ENCODE measurements at regions not wholly inside any gene's neighbourhood (a gene's known extent, or its start where the extent isn't known, plus 50 kb on each side); places are given as distances from the start of the nearest gene placed in this dataset.
"Not testable (repeated sequence)": the region's sequence is repeated elsewhere in the genome, so short reads cannot be mapped to it uniquely, and the experiment has no call there.

DNA sequence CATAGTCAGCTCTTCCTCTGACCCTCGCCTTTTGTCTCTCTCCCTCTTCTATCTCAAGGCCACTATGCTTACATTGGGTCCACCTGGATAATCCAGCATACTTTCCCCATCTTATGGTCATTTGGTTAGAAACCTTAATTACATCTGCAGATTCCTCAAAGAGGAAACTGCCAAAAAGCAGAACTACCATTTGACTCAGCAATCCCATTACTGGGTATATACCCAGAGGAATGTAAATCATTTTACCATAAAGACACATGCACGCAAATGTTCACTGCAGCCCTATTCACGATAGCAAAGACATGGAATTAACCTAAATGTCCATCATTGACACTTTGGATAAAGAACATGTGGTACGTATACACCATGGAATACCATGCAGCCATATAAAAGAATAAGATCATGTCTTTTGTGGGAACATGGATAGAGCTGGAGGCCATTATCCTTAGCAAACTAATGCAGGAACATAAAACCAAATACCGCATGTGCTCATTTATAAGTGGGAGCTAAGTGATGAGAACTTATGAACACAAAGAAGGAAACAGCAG, 114.8 kb upstream of the NPY start:
- H3K27ac ChIP-seq (ENCODE audit: low read depth in 1 of 2, low read length in 1 of 2) = no peak overlapping the region
- H3K9me3 ChIP-seq (ENCODE audit: control insufficient read depth in 2 of 2, insufficient read depth in 1 of 2, low read length in 1 of 2) = peaks cover 0 to 11% of the 10 kb centered on the region in 2 donors
- DNase-seq (ENCODE audit: low read depth in 6 of 9, low spot score in 9 of 9) = no peak
- no peaks in the 10 kb centered on the region for H3K4me1 ChIP-seq (ENCODE audit: control insufficient read depth in 2 of 2, insufficient read depth in 2 of 2, low read length in 2 of 2)
- no peaks in the 10 kb centered on the region for H3K36me3 ChIP-seq (ENCODE audit: control insufficient read depth in 2 of 2, insufficient read depth in 2 of 2, low read length in 1 of 2)
- 75% methylated on average over 5 of the region's 5 CpGs for WGBS
- no peaks in the 10 kb centered on the region for H3K27me3 ChIP-seq (ENCODE audit: control insufficient read depth in 2 of 2, insufficient read depth in 1 of 2, low read length in 1 of 2)
- H3K4me3 ChIP-seq (ENCODE audit: low read length in 2 of 2) = no peak overlapping the region

DNA sequence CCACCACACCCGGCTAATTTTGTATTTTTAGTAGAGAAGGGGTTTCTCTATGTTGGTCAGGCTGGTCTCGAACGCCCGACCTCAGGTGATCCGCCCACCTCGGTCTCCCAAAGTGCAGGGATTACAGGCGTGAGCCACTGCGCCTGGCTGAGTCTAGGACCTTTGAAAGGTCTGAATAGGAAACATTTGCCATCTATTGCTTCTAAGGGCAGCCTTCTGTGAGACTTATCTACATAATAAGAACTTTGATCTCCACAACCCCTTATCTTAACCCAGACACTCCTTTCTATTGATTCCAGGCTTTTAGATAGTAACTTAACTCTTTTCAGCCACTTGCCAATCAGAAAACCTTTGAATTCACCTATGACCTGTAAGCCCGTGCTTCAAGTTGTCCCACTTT, 112.0 kb upstream of the NPY start:
- not testable (repeated sequence) for H3K4me3 ChIP-seq (ENCODE audit: low read length in 2 of 2); DNase-seq (ENCODE audit: low read depth in 6 of 9, low spot score in 9 of 9); H3K27me3 ChIP-seq (ENCODE audit: control insufficient read depth in 2 of 2, insufficient read depth in 1 of 2, low read length in 1 of 2); H3K9me3 ChIP-seq (ENCODE audit: control insufficient read depth in 2 of 2, insufficient read depth in 1 of 2, low read length in 1 of 2); H3K27ac ChIP-seq (ENCODE audit: low read depth in 1 of 2, low read length in 1 of 2); H3K36me3 ChIP-seq (ENCODE audit: control insufficient read depth in 2 of 2, insufficient read depth in 2 of 2, low read length in 1 of 2); H3K4me1 ChIP-seq (ENCODE audit: control insufficient read depth in 2 of 2, insufficient read depth in 2 of 2, low read length in 2 of 2)
- 97% methylated on average over 9 of the region's 9 CpGs for WGBS

DNA sequence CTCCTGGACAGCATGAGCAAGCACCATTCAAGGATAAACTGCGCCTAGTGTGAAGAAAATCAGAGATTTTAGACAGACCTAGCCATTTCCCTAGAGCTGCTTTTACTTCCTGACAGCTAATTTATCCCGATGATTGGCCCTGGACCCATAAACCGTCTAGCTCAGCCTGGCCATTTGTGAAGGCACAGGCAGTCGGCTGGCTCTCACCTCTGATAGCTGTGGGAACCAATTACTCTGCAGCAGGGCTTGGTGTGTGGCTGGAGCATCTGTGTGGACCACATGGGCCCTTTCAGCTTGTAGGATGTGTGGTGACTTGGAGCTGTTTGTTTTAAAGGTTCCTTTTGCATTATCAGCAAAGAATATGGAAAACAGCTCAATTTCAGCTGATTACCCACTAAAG, 111.1 kb upstream of the NPY start:
- Histone ChIP-seq H3K36me3 (ENCODE audit: control insufficient read depth in 2 of 2, insufficient read depth in 2 of 2, low read length in 1 of 2) (no peaks in the 10 kb centered on the region), H3K4me3 (ENCODE audit: low read length in 2 of 2) (no peak overlapping the region), H3K27ac (ENCODE audit: low read depth in 1 of 2, low read length in 1 of 2) (no peak overlapping the region), H3K27me3 (ENCODE audit: control insufficient read depth in 2 of 2, insufficient read depth in 1 of 2, low read length in 1 of 2) (no peaks in the 10 kb centered on the region), H3K9me3 (ENCODE audit: control insufficient read depth in 2 of 2, insufficient read depth in 1 of 2, low read length in 1 of 2) (no peaks in the 10 kb centered on the region), H3K4me1 (ENCODE audit: control insufficient read depth in 2 of 2, insufficient read depth in 2 of 2, low read length in 2 of 2) (no peaks in the 10 kb centered on the region)
- 72% methylated on average over 4 of the region's 4 CpGs for whole genome bisulfite sequencing
- no peak for DNase-seq (ENCODE audit: low read depth in 6 of 9, low spot score in 9 of 9)

DNA sequence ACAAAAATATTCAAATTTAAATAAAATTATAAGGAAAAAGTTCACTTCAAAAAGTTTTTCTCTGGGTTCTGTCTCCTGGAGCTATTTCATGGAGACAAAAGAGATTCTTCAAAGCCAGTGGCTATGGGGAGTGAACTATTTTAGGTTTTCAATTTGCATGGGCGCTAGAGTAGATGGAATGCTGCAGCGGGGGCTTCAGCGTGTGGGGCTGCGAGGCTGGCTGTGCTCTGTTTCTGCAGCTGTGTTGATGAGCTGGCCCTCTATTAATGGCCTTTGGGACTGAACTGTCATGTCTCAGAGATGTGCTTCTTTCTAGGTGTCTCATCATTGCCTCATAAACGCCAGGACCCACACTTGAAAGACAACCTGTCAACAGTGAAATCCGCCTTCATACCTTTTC, 108.4 kb upstream of the NPY start:
- H3K27ac ChIP-seq (ENCODE audit: low read depth in 1 of 2, low read length in 1 of 2) = no peak overlapping the region
- H3K9me3 ChIP-seq (ENCODE audit: control insufficient read depth in 2 of 2, insufficient read depth in 1 of 2, low read length in 1 of 2) = no peaks in the 10 kb centered on the region
- H3K36me3 ChIP-seq (ENCODE audit: control insufficient read depth in 2 of 2, insufficient read depth in 2 of 2, low read length in 1 of 2) = no peaks in the 10 kb centered on the region
- H3K4me1 ChIP-seq (ENCODE audit: control insufficient read depth in 2 of 2, insufficient read depth in 2 of 2, low read length in 2 of 2) = no peaks in the 10 kb centered on the region
- H3K27me3 ChIP-seq (ENCODE audit: control insufficient read depth in 2 of 2, insufficient read depth in 1 of 2, low read length in 1 of 2) = no peaks in the 10 kb centered on the region
- H3K4me3 ChIP-seq (ENCODE audit: low read length in 2 of 2) = no peak overlapping the region
- no peak for DNase-seq (ENCODE audit: low read depth in 6 of 9, low spot score in 9 of 9)
- 85% methylated on average over 6 of the region's 6 CpGs for WGBS

DNA sequence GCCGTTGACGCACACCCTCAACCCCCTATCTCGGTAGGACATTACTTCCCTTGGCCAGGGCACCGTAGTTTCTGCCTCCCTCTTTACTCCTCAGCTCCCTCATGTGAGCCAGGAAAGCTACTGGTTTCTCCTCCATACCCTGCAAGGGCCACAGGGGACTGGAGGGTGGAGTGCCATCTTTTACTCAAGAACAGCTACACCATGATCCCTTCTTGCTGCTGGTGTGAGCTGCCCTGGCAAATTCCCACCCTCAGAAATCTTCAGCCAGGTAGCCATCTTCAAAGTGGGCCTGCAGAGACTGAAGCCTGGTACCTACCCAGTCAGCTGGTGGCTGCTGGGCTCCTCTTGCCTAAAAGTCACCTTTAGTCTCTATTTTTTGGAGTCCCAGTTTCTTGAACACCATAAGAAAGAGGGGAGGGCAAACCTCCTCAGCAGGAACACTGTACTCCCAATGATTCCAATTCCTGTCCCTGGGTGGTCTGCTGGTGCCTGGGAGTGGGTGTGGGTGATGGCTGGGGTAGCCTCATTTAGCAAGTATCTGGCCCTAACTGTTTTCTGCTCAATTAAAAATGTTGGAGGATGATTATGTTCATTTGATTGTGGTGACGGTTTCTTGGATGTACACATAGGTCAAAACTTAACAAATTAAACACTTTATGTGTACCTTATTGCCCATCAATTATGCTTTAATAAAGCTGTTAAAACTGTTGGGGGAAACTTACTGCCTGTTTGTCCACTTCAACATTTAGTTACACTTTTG, 105.0 kb upstream of the NPY start:
- H3K36me3 ChIP-seq (ENCODE audit: control insufficient read depth in 2 of 2, insufficient read depth in 2 of 2, low read length in 1 of 2) = no peaks in the 10 kb centered on the region
- DNase-seq (ENCODE audit: low read depth in 6 of 9, low spot score in 9 of 9) = no peak
- WGBS = 95% methylated on average over 5 of the region's 5 CpGs
- H3K4me3 ChIP-seq (ENCODE audit: low read length in 2 of 2) = no peak overlapping the region
- no peaks in the 10 kb centered on the region for H3K9me3 ChIP-seq (ENCODE audit: control insufficient read depth in 2 of 2, insufficient read depth in 1 of 2, low read length in 1 of 2)
- H3K27me3 ChIP-seq (ENCODE audit: control insufficient read depth in 2 of 2, insufficient read depth in 1 of 2, low read length in 1 of 2) = no peaks in the 10 kb centered on the region
- no peak overlapping the region for H3K27ac ChIP-seq (ENCODE audit: low read depth in 1 of 2, low read length in 1 of 2)
- H3K4me1 ChIP-seq (ENCODE audit: control insufficient read depth in 2 of 2, insufficient read depth in 2 of 2, low read length in 2 of 2) = no peaks in the 10 kb centered on the region

DNA sequence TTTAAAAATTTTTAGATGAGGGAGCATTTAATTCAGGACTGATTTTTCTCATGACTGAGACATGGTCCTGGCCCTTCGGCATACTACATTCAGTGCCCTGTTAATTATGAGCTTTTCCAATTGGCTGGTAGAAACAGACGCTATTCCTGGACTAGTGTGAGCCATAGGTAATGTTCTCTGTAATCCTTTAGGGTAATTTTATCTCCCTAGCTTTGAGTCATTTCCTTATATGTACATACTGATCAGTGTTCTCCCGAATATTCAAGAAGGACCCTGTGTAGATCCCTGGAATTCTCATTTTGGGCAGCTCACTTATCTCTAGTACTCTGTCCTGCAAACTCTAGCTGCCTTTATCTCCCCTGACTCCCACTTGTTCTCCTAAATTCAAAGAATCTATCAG, 92.6 kb upstream of the NPY start:
- WGBS = 93% methylated on average over 3 of the region's 3 CpGs

DNA sequence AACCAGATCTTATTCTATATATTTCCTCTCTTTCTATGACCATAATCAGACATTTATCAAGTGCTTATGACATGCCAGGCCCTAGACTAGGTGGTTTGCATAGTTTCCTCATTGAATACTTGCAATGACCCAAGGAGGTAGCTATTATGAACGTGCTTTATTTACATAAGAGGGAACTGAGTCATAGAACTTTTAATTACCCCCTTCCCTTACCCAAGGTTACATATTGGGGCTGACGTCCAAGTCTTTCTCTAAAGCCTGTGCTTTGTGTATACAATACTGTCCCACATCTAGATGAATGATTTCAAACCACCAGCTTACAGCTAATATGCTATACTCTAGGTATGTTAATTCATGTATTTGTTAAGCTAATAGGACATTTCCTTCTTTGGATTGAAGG, 91.9 kb upstream of the NPY start:
- DNase-seq (ENCODE audit: low read depth in 6 of 9, low spot score in 9 of 9) = no peak
- no peaks in the 10 kb centered on the region for H3K36me3 ChIP-seq (ENCODE audit: control insufficient read depth in 2 of 2, insufficient read depth in 2 of 2, low read length in 1 of 2)
- no peaks in the 10 kb centered on the region for H3K27me3 ChIP-seq (ENCODE audit: control insufficient read depth in 2 of 2, insufficient read depth in 1 of 2, low read length in 1 of 2)
- H3K27ac ChIP-seq (ENCODE audit: low read depth in 1 of 2, low read length in 1 of 2) = no peak overlapping the region
- H3K4me3 ChIP-seq (ENCODE audit: low read length in 2 of 2) = no peak overlapping the region
- 86% methylated on average over 2 of the region's 2 CpGs for WGBS
- H3K4me1 ChIP-seq (ENCODE audit: control insufficient read depth in 2 of 2, insufficient read depth in 2 of 2, low read length in 2 of 2) = no peaks in the 10 kb centered on the region
- H3K9me3 ChIP-seq (ENCODE audit: control insufficient read depth in 2 of 2, insufficient read depth in 1 of 2, low read length in 1 of 2) = no peaks in the 10 kb centered on the region

More for the DNA sequence above, 92.6 kb upstream of the NPY start:
- Histone ChIP-seq H3K9me3 (ENCODE audit: control insufficient read depth in 2 of 2, insufficient read depth in 1 of 2, low read length in 1 of 2) (no peaks in the 10 kb centered on the region), H3K36me3 (ENCODE audit: control insufficient read depth in 2 of 2, insufficient read depth in 2 of 2, low read length in 1 of 2) (no peaks in the 10 kb centered on the region), H3K4me1 (ENCODE audit: control insufficient read depth in 2 of 2, insufficient read depth in 2 of 2, low read length in 2 of 2) (no peaks in the 10 kb centered on the region), H3K27me3 (ENCODE audit: control insufficient read depth in 2 of 2, insufficient read depth in 1 of 2, low read length in 1 of 2) (no peaks in the 10 kb centered on the region), H3K4me3 (ENCODE audit: low read length in 2 of 2) (no peak overlapping the region), H3K27ac (ENCODE audit: low read depth in 1 of 2, low read length in 1 of 2) (no peak overlapping the region)
- no peak for DNase-seq (ENCODE audit: low read depth in 6 of 9, low spot score in 9 of 9)

DNA sequence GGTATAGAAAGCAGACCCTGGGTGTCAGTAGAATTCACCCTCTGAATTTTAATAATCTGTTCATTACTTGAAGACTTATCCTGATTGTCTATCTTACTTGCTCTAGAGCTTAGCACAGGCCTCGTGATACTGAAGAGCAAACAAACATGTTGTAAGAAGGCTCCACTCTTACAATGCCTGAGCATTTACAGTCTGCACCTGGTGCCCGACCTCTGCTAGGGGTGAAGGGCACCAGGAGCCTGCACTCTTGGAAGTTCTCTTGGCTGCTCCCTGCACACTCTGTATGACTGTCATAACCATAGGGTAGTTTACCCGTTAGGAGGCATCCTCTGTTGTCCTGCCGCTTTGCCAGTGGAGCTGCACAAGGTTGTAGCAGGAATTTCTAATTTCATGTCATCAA, 91.3 kb upstream of the NPY start:
- no peaks in the 10 kb centered on the region for H3K4me1 ChIP-seq (ENCODE audit: control insufficient read depth in 2 of 2, insufficient read depth in 2 of 2, low read length in 2 of 2)
- H3K4me3 ChIP-seq (ENCODE audit: low read length in 2 of 2) = no peak overlapping the region
- WGBS = 96% methylated on average over 4 of the region's 4 CpGs
- DNase-seq (ENCODE audit: low read depth in 6 of 9, low spot score in 9 of 9) = no peak
- H3K9me3 ChIP-seq (ENCODE audit: control insufficient read depth in 2 of 2, insufficient read depth in 1 of 2, low read length in 1 of 2) = no peaks in the 10 kb centered on the region
- H3K27ac ChIP-seq (ENCODE audit: low read depth in 1 of 2, low read length in 1 of 2) = no peak overlapping the region
- no peaks in the 10 kb centered on the region for H3K36me3 ChIP-seq (ENCODE audit: control insufficient read depth in 2 of 2, insufficient read depth in 2 of 2, low read length in 1 of 2)
- H3K27me3 ChIP-seq (ENCODE audit: control insufficient read depth in 2 of 2, insufficient read depth in 1 of 2, low read length in 1 of 2) = no peaks in the 10 kb centered on the region

DNA sequence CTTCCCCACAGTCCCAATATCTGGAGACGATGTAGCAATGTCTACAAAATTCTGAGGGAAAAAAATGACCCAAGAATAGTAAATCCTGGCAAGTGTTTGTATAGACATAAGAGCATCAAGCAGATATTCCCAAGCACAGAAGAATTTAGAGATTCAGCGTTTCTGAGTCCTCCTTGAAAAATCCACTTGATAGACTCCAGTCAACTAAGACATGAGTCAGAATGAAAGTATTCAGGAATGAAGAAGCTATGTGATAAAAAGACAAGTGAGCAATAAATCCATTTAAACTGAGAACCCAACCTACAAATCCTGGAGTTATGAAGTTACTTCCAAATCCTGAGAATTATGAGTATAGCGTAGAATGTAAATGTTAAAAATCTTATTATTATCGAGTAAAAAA, 86.1 kb upstream of the NPY start:
- DNase-seq (ENCODE audit: low read depth in 6 of 9, low spot score in 9 of 9) = no peak
- WGBS = 88% methylated on average over 4 of the region's 4 CpGs
- H3K36me3 ChIP-seq (ENCODE audit: control insufficient read depth in 2 of 2, insufficient read depth in 2 of 2, low read length in 1 of 2) = no peaks in the 10 kb centered on the region
- H3K4me3 ChIP-seq (ENCODE audit: low read length in 2 of 2) = no peak overlapping the region
- H3K9me3 ChIP-seq (ENCODE audit: control insufficient read depth in 2 of 2, insufficient read depth in 1 of 2, low read length in 1 of 2) = no peaks in the 10 kb centered on the region
- no peaks in the 10 kb centered on the region for H3K27me3 ChIP-seq (ENCODE audit: control insufficient read depth in 2 of 2, insufficient read depth in 1 of 2, low read length in 1 of 2)
- peaks cover 0 to 5% of the 10 kb centered on the region in 2 donors for H3K4me1 ChIP-seq (ENCODE audit: control insufficient read depth in 2 of 2, insufficient read depth in 2 of 2, low read length in 2 of 2)
- no peak overlapping the region for H3K27ac ChIP-seq (ENCODE audit: low read depth in 1 of 2, low read length in 1 of 2)
